ENCODE measurements at regions not wholly inside any gene's neighbourhood (a gene's known extent, or its start where the extent isn't known, plus 50 kb on each side); places are given as distances from the start of the nearest gene placed in this dataset.
"Not testable (repeated sequence)": the region's sequence is repeated elsewhere in the genome, so short reads cannot be mapped to it uniquely, and the experiment has no call there.

DNA sequence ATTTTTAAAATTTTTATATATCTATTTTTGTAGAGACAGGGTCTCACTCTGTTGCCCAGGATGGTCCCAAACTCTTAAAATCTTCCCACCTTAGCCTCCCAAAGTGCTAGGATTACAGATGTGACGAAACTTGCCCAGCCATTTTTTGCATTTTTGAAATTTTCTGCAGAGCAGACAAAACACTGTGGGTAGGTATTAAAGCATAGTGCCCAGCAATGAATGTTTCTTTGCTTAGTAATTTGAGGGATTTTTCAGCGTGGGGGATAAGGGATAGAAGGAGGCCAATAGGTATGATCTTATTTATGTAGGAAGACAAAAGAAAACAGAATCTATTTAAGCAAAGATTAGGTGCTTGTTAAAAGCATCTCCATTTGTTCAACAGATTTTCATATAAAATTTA, 446.8 kb upstream of the DPH6 start:
- no peak for DNase-seq (ENCODE audit: low read depth)

DNA sequence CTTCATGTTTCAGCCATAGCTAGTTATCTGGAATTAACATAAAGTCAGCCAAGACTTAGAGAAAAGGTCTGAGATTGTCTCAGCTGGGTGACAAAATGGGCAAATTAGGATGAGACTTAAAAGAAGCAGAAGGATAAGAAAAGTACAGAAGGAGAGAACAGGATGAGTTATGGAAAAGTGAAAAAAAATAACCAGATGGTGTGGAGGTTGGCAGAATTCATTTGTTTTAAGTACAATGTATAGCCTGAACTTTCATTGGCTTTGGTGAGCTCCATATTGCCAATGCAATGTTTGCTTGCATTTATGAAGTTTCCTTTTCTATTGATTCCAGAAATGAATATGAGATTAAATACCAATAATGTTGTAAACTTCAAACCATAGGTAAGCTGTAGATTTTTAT, 447.2 kb upstream of the DPH6 start:
- no peak for DNase-seq (ENCODE audit: low read depth)

DNA sequence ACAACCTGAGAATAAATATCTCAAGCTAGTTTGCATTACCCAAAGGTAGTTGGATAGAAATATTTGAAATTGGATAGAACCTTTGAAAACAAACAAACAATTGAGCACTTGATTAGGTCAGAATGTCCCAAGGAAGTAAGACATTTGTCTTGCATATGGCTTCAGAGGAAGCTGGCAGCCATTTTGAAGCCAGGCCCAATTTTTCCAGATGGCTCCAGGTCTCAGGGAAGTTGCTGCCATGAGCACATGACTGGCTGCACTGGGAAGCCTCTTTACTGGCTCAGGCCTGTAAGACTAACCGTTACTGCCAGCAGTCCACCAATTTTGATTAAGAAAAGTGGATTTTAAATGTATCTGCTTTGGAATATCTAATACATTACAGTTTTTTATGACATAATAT, 448.9 kb upstream of the DPH6 start:
- DNase-seq (ENCODE audit: low read depth), result no peak

DNA sequence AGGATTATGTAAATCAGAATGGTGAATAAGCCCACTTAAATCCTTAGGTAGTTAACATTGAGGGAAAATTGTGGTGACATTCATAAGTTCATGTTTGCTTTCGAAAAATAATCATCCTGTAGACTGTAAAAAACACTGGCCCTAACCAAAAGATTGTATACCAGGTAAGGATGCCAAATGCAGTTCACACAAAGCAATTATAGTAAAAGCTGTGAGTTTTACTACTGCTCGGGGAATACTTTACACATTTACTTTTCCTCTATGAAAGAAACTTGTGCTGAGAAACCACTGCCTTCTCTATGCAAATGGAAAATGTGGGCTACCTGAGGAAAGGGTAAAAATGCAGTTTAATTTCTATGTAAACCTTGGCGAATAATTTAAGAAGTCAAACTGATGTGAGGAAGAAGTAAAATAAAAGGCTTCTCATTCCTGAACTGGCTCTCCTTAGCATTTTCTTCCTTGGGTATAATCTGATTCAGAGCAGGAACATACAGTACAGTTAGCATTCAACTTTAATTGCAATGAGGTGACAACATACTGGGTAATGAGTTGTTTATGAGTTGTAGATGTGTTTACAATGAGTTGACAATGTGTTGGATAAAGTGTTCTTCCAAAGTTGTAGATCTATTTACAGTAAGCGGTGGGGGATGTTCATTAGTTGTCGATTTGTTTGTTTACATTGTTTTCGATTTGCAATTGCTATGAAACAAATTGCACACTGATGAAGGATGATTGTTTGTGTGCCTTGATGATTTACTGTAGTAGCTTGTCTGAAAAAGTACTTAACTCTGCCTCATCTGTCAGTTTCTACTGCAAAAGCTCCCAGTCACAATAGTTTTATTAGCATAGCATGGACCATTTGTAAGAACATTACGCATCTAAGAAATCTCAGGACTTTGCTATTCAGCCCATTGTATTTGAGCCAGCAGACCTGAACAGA, 453.0 kb upstream of the DPH6 start:
- no peak for DNase-seq (ENCODE audit: low read depth)

DNA sequence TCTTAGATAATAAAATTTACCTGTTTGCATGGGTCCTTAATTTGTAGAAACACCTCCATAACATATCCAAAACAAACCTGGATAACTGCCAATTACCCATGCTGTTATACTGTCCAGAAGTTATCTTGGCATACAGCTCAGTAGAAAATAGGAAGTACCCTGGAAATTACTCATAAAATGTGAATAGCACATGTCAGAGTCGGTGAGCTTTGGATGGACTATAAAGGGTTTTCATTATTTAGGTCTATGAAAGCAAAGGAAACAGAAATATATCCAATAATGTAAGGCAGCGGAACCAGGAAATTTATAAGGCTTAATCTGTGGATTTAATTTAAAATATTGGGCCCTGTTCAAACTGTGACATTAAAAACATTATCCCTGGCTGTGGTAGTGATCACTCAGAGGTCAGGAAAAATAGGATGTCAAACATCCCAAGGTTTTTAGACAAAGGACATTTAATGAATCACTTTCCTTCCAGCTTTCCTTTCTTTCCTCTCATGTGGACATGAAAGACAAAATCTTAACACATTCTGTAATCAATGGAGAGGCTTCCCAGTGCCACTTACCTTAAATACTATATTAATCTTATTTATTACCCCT, 459.0 kb upstream of the DPH6 start:
- DNase-seq (ENCODE audit: low read depth), result no peak

DNA sequence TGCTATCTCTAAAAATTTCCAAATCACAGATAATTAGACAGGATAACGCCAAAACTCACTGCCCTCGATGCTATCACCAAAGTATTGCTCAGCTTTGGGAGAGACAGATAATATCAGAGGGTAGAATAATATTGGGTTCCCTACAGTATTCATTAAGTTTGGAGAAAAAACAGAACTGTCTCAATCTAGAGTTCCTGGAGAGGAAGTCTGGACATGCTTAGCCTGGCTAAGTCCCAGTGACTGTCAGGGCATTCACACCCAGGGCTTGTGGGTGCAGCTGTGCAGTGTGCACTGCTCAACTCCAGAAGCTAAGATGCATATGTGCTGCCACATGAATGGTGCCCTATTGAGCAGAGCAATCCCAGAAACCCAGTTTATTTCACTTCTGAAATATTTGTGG, 459.6 kb upstream of the DPH6 start:
- no peak for DNase-seq (ENCODE audit: low read depth)

DNA sequence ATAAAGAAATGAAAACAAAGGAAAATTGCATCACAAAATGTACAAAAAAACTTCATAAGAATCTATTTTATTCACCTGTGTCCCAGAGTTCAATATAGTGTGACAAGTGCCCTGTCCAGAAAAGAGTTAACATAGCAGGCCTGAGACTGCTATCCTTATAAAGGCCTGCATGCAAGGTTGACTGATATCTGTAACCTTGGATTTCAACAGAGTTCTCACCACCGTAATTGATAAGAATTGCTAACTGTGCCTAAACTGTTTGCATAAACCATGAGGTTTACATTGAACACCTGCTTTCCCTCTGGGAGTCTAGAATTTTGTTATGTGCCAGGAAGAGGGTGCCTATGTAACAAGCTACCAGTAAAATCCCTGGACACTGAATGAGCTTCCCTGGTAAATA, 461.7 kb upstream of the DPH6 start:
- no peak for DNase-seq (ENCODE audit: low read depth)

DNA sequence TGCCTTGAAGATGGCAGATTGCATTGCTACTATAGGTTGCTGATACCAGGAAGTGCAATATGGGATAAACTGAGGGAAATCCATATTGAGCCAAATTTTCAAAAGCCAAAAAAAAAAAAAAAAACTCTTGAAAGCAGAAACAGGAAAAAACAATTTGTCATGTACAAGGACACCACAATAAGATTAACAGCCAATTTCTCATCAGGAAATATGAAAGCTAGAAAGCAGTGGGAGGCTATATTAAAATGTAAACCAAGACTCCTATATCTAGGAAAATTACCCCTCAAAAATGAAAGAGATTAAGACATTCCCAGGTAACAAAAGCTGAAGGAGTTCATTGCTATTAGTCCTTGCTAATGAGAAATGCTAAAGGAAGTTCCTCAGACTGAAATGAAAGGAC, 462.8 kb upstream of the DPH6 start:
- DNase-seq (ENCODE audit: low read depth), result no peak

DNA sequence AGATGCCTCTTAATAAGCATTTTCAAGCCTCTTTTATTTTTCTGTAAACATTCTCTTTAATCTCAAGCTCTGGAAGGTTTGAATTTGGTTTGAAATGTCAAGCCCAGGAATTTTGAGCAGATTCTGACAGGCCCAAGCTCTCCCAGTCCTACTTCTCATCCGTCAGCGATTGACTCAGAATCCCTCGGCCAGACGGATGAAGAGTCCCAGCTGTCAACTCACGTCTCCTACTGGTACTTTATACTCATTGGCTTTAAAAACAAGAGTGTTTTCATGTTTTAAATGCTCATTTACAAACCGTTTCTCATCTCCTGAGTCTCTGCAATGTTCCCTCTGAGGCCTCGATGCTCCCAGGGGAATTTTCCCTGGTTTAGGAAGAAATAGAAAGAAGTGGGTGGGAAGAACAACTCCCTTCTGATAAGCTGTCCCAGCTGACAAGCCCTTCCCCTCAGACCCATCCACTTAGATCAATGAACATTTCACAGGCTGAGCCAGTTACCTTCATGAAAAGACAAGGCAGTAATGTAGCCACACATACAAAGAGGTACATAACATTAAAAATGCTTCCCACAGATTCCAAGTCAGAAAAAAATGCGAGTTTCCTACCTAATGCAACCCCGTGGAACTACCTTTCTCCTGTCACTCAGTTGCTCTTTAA, 478.2 kb upstream of the DPH6 start:
- DNase-seq (ENCODE audit: low read depth), result no peak

DNA sequence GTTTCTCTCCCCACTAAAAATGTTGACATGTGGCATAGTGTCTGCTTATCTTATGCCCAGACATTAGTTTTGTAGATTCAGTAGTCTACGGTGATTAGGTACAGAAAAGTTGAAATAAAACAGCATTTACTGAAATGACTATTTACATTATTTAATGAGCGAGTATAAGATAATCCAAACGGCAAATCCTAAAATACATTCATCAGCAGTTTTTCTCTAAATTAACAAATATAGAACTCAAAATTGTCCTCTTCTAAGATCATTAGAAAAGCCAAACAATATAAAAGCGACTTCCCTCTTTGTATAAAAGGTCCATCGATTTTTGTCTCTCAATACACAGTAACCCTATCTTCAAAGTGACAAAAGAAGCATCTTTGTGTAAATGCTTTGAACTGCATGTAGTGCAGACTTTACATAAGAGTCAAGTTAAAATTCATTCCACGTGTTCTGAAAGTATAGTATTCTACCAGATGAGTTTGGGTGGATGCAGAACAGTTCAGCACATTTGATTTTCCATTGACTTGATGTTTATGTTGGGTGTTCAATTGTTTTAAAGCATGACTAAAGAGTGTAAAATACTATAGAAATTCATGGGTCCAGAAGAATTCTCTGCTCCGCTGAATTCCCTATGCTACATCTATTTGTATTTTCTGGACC, 480.8 kb upstream of the DPH6 start:
- DNase-seq (ENCODE audit: low read depth), result no peak

DNA sequence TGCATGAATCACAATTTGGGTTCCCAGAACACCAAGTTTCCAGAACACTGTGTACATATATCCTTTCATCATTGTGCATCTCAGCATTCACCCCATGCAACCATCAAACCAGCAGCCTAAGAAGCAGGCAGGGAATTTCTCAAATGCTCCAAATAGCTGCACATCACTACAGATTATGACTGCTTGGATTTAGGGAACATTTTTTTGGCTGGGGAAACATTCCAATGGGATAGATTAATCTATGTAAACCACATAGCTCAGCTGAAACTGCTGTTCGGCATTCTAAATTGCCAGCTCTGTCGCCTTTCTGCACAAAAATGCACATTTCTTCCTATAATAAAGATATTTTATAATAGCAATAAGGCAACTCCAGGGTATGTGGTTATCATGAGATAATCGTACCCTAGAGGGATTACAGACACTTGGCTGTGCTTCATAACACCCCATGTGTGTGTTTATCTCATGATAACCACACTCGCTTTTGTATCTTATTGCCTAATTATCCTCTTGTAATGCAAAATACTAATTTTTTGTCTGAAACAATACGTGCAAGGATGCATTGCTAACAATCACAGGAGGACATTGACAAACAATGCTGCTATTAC, 483.7 kb upstream of the DPH6 start:
- DNase-seq (ENCODE audit: low read depth), result no peak

DNA sequence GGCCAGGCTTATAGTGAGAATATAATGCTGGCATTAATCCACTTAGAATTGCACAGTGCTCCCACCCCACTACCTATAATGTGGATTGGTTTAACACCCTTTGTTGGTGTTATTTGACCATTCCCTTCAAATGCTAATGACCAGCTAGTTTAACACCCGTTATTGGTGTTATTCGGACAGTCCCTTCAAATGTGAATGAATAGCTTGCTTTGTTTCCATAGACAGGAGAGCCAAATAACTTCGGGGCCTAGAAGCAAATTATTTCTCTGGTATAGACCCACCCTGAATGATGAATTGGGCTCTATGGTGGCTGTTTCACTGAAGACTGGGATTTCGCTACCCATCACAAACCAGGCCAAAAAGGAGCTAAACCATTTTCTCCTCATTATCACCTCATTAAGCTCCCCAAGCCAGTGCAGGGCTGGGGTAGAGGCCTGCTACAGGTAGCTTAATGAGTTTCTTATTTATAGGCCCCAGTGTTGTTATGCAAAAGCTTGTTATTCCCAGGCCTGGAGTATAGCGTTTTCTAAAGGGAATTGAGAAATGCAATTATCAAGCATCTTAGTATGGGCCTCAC, 494.1 kb upstream of the DPH6 start:
- DNase-seq (ENCODE audit: low read depth), result no peak

DNA sequence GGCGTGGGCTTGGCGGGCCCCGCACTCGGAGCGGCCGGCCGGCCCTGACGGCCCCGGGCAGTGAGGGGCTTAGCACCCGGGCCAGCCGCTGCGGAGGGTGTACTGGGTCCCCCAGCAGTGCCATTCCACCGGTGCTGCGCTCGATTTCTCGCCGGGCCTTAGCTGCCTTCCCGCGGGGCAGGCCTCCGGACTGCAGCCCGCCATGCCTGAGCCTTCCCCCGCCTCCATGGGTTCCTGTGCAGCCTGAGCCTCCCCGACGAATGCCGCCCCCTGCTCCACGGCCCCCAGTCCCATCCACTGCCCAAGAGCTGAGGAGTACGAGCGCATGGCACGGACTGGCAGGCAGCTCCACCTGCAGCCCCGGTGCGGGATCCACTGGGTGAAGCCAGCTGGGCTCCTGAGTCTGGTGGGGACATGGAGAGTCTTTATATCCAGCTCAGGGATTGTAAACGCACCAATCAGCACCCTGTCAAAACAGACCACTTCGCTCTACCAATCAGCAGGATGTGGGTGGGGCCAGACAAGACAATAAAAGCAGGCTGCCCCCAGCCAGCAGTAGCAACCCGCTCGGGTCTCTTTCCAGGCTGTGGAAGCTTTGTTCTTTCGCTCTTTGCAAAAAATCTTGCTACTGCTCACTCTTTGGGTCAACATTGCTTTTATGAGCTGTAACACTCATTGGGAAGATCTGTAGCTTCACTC, 501.2 kb upstream of the DPH6 start:
- not testable (repeated sequence) for DNase-seq (ENCODE audit: low read depth)

DNA sequence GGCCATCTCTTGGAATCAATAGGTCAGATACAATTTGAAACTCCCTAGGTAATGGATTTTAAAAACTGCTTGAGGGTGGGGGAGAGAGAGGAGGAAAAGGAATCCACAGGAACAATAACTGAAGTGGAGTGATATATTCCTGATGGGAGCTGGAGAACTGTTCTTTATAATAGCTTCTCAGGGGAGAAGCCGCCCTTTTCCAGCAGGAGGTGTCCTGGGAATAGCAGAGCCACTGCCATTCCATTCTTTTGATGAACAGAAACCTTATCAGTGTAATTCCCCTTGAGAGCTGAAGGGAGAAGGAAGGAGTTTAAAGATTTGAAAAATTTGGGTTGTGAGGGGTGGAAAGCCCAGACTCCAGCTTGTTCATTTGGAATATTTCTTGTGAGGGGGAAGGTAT, 504.9 kb upstream of the DPH6 start:
- DNase-seq (ENCODE audit: low read depth), result no peak

DNA sequence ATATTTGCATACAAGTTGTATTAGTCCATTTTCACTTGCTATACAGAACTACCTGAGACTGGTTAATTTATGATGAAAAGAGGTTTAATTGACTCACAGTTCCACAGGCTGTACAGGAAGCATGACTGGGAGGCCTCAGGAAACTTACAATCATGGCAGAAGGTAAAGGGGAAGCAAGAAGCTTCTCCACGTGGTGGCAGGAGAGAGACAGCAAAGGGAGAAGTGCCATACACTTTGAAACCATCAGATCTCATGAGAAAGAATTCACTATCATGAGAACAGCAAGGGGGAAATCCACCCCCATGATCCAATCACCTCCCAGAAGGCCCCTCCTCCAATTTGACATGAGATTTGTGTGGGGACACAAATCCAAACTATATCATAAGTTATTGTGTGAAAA, 506.7 kb upstream of the DPH6 start:
- not testable (repeated sequence) for DNase-seq (ENCODE audit: low read depth)

DNA sequence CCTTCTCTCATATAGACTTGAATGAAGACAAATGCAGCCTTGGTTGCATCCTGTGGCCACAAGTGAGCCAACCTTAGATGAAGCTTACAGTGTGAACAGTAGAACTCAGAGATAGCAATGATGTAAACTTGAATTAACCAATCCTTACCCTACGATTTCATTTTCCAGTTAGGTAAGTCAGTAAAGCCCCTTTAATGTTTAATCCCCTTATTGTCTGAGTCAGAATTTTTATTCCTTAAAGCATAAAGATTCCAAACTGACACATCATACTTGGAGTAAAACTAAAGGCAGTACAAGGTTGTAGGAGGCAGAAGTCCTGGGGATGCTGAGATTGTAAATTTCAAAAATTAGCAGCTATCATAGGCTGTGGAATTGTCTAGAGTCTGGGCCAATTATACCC, 507.8 kb upstream of the DPH6 start:
- no peak for DNase-seq (ENCODE audit: low read depth)

DNA sequence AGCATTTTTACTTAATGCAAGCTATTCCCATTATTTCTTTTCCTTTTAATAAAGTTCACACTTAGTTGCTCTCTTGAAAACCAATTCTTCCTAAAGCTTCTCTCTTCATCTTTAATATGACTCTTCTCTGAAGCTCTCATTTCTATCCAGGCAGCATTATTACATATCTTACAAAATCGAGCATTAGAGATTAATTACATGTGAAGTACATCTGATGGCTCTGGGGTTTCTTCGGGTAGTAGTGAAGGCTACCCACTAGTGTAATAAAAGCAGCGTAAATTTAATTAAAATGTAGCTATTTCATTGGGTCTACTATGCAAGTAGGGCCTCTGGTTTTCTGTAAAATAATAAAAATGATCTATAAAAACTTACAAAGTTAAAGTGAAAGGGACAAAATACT, 513.6 kb upstream of the DPH6 start:
- DNase-seq (ENCODE audit: low read depth), result no peak

DNA sequence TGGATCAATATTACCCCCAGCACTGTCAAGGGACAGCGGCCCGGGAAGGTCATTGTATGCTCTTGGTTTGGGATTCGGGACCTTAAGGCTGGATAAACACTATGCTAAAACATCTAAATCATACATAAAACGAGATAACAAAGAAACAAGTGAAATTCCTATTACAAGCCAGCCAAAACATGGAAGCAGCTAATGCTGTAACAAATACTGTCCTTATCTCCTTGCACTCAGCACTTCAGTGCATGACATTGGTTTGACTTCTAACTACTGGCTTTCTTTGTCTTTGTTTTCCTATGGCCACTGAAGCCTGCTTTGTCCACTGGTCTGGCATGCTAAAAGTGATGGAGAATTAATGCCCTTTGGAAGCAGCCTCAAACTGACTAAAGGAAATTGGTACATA, 516.4 kb upstream of the DPH6 start:
- no peak for DNase-seq (ENCODE audit: low read depth)

DNA sequence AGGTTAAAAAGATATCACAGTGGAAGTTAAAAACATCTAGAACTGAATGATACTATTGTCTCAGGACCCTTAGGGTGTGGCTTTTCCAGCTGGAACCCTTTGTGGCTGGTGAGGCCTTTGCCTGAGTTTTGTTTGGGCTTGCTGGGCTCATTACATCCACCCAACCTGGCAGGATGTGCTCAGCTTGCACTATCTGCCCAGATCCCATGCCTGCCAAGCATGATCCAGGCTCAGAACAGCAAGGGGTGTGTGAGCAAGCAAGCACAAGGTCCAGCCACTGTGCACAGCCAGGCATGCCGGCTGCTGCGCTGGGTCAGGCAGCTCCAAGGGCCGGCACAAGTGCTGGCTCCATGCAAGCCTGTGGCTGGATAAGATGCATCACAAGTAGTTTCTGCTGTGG, 512.7 kb upstream of the CDIN1 start:
- DNase-seq (ENCODE audit: low read depth), result no peak

DNA sequence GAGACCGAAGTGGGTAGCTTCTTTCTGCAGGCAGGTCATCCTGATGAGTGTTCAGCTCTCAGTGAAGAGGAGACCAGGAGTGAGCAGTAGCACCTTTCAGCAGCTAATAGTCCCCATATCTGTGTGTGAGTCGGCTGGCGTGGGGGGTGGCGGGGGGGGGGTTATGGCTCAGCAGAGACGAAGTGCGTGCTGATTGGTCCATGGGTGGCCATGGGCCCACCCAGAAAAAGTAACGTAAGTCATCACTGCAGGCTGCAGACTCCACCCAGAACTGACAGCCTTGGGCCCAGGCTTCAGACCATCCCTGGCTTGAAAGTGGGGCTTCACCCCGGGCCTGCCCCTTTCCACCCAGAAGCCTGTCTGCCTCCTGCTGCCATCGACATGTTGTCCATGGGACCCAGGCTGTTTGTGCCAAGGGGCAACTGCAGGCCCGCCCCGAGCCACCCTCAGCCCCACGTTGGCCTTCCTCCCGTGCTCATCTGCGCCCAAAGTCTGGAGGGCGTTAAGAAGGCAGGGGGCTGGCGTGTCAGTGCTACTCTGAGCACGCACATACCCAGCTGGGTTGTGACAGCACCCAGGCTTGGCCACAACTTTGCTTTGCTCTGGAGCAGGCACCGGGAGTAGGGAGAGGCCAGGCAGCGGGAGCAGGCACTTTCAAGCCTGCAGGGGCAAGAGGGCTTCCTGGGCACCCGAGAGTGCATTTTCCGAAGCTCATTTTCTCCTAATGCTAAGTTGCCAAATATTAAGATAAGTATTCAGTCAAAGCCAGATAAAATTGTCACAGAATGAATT, 511.7 kb upstream of the CDIN1 start:
- no peak for DNase-seq (ENCODE audit: low read depth)

DNA sequence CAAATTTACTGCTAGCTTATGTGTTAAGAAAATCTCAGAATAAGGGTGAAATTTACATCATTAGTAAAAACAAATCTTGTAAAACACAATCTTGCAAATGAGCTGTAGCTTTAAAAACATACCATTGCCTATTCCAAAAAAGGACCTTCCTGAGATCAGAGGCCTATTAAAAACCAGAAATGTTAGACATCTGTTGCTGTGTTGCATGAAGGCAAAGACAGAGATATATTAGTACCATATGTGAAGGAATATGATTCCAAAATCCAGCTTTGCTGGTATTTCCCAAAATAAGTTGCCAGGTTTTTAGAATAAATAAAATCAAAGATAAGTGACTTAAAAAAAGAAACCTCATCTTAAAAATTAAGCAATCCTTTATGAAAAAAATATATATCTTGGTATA, 504.1 kb upstream of the CDIN1 start:
- DNase-seq (ENCODE audit: low read depth), result no peak

Data from activated T-cell treated with anti-CD3 and anti-CD28 coated beads for 48 hours (primary cell).